Endothelial cell of umbilical vein (primary cell): ENCODE measurements at regions not wholly inside any gene's neighbourhood (a gene's known extent, or its start where the extent isn't known, plus 50 kb on each side); places are given as distances from the start of the nearest gene placed in this dataset.

Source experiments
- BruUV-seq: library from RNA; stranded (reverse); fragments of 400-500 nt; replicated peaks from 2 replicates; lab custom pipeline; 2021; lab: Mats Ljungman, UMichigan
- CTCF ChIA-PET: fragments of 300-600, 350-600 bp; sonication (Branson Sonifier 250); formaldehyde crosslinking; loops from one replicate; lab custom pipeline; 2021; ENCODE audit warnings: antibody characterized with exemption, inconsistent platforms; lab: Charles Lee
- POLR2A ChIA-PET: fragments of 300-600, 350-600 bp; sonication (Branson Sonifier 250); formaldehyde crosslinking; loops from one replicate; lab custom pipeline; 2021; ENCODE audit warnings: antibody characterized with exemption, inconsistent platforms; lab: Charles Lee
- DNase-seq: peaks from one replicate; pipeline ENCODE4 v3.0.0-alpha.2; 2011; ENCODE audit warnings: low read depth, low spot score
- FAIRE-seq: peaks from 2 replicates; lab custom pipeline; 2011; peaks lifted over from hg19 to GRCh38; lab: Jason Lieb, UNC
- H2AFZ ChIP-seq: 2 replicates; pipeline ENCODE4 v1.6.0; 2012; ENCODE audit warnings: low read depth, low read length, control low read depth, inconsistent platforms
- H3K27ac ChIP-seq: 2 replicates; pipeline ENCODE4 v1.5.1; 2011; ENCODE audit warnings: low read depth, mild to moderate bottlenecking, control low read depth, low read length, moderate library complexity; ENCODE audit not compliant: insufficient read depth
- H3K27me3 ChIP-seq, 2 experiments: 2 replicates each; pipeline versions ENCODE4 v1.6.0 to v1.6.1; 2011; ENCODE audit warnings: low read length in 2 of 2, mixed read lengths in 1 of 2; ENCODE audit not compliant: control insufficient read depth in 2 of 2, insufficient read depth in 2 of 2
- H3K36me3 ChIP-seq, 2 experiments: 2 replicates in 1 of 2; 3 replicates in 1 of 2; pipeline ENCODE4 v1.5.1; 2011; ENCODE audit warnings: low read length in 2 of 2, mild to moderate bottlenecking in 1 of 2, moderate library complexity in 1 of 2; ENCODE audit not compliant: control insufficient read depth in 2 of 2, insufficient read depth in 2 of 2; ENCODE audit errors: extremely low read depth in 1 of 2
- H3K4me1 ChIP-seq: 3 replicates; pipeline ENCODE4 v1.5.1; 2011; ENCODE audit warnings: mild to moderate bottlenecking, low read length; ENCODE audit not compliant: control insufficient read depth, insufficient read depth; ENCODE audit errors: extremely low read depth
- H3K4me2 ChIP-seq: 2 replicates; pipeline ENCODE4 v1.6.1; 2011; ENCODE audit warnings: low read length, control low read depth, mixed read lengths; ENCODE audit not compliant: insufficient read depth
- H3K4me3 ChIP-seq, 3 experiments: fragments of 200-600 bp in 1 of 3; sonication (generic), shearing (Covaris generic) in 1 of 3; replicated peaks in 1 of 3; 2 replicates each; pipeline ENCODE4 v1.5.1; 2011 to 2016; ENCODE audit warnings: control low read depth in 3 of 3, low read length in 3 of 3, mild to moderate bottlenecking in 2 of 3, inconsistent platforms in 1 of 3, low read depth in 1 of 3, moderate library complexity in 1 of 3; ENCODE audit not compliant: insufficient read depth in 1 of 3
- H3K79me2 ChIP-seq: 2 replicates; pipeline ENCODE4 v1.6.0; 2012; ENCODE audit warnings: low read length, inconsistent platforms; ENCODE audit not compliant: control insufficient read depth, insufficient read depth
- H3K9ac ChIP-seq: replicated peaks from 2 replicates; pipeline ENCODE3; 2011; ENCODE audit warnings: low read length, control low read depth; ENCODE audit not compliant: insufficient read depth; ENCODE audit errors: extremely low read depth
- H3K9me1 ChIP-seq: replicated peaks from 3 replicates; pipeline ENCODE4 v1.6.0; 2011; ENCODE audit warnings: mild to moderate bottlenecking, low read length; ENCODE audit not compliant: control insufficient read depth, insufficient read depth; ENCODE audit errors: extremely low read depth
- H3K9me3 ChIP-seq: replicated peaks from 2 replicates; pipeline ENCODE4 v1.5.1; 2012; ENCODE audit warnings: low read length, inconsistent platforms; ENCODE audit not compliant: control insufficient read depth, insufficient read depth
- H4K20me1 ChIP-seq: replicated peaks from 2 replicates; pipeline ENCODE3; 2011; ENCODE audit warnings: mild to moderate bottlenecking, low read length; ENCODE audit not compliant: control insufficient read depth, insufficient read depth; ENCODE audit errors: extremely low read depth
- EZH2 ChIP-seq: IDR thresholded peaks from 2 replicates; pipeline ENCODE4 v1.6.1; 2012; ENCODE audit warnings: borderline replicate concordance, low read depth, mild to moderate bottlenecking, moderate library complexity, low read length, inconsistent platforms; ENCODE audit not compliant: severe bottlenecking
- FOS ChIP-seq: IDR thresholded peaks from 2 replicates; pipeline ENCODE4 v1.6.1; 2011; ENCODE audit warnings: mild to moderate bottlenecking, low read length, moderate library complexity, borderline replicate concordance; ENCODE audit not compliant: insufficient read depth
- GATA2 ChIP-seq: IDR thresholded peaks from 2 replicates; pipeline ENCODE4 v1.7.0; 2011; ENCODE audit warnings: low read depth, mild to moderate bottlenecking, moderate library complexity, mixed read lengths, low read length; ENCODE audit not compliant: insufficient read length, insufficient read depth
- JUN ChIP-seq: IDR thresholded peaks from 2 replicates; pipeline ENCODE4 v1.6.1; 2011; ENCODE audit warnings: borderline replicate concordance, low read depth; ENCODE audit not compliant: insufficient read length, insufficient read depth
- MYC ChIP-seq: IDR thresholded peaks from one replicate; pipeline ENCODE4 v1.6.1; 2011; ENCODE audit warnings: mild to moderate bottlenecking, low read depth, low read length
- POLR2A ChIP-seq: IDR thresholded peaks from 2 replicates; pipeline ENCODE4 v1.6.1; 2012; ENCODE audit warnings: low read depth, mild to moderate bottlenecking, control low read depth, low read length
- POLR2AphosphoS5 ChIP-seq: IDR thresholded peaks from 2 replicates; pipeline ENCODE4 v1.6.1; 2012; ENCODE audit warnings: low read depth, mild to moderate bottlenecking, control low read depth, low read length, moderate library complexity; ENCODE audit not compliant: insufficient read depth
- dilution Hi-C: fragments of 300-500 bp; cut with MboI; formaldehyde crosslinking; loops from one replicate; pipeline ENCODE4 v1.15.0; 2019; ENCODE audit warnings: low sequenced_read_pairs; ENCODE audit not compliant: extremely low pct_ligation_motif_present
- intact Hi-C: fragments of 100-400 bp; cut with micrococcal nuclease; formaldehyde crosslinking; loops from one replicate; pipeline ENCODE4 v1.10.0; 2022
- TF ChIP-seq, protein P1 (sequence below): IDR thresholded peaks from 2 replicates; pipeline ENCODE4 v1.6.1; 2011; ENCODE audit not compliant: insufficient read depth, insufficient read length
- TF ChIP-seq, protein P2 (sequence below), 2 donors: IDR thresholded peaks; 1 replicate in 1 of 2; 2 replicates in 1 of 2; pipeline ENCODE4 v1.5.1; 2011; ENCODE audit warnings: low read length in 2 of 2, mild to moderate bottlenecking in 2 of 2, moderate library complexity in 2 of 2, control low read depth in 1 of 2, inconsistent platforms in 1 of 2, low read depth in 1 of 2; ENCODE audit not compliant: insufficient read depth in 1 of 2; ENCODE audit errors: extremely low read depth in 1 of 2

DNA sequence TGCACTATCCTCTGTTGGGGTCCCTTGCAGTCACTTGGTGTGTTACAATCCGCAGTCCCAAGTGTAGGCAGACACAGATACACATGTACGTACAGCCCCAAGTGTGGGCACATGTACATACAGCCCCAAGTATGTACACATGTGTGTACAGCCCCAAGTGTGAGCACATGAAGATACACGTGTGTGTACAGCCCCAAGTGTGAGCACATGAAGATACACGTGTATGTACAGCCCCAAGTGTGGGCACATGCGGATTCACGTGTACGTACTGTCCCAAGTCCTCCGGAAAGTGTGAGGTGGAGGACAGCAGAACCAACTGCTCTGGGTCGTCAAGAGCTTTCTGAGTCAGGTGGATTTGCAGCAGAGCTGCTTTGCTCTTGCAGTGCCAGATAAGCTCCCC, 440.0 kb downstream of the ZNF516 start:
- FAIRE-seq: no peak
- BruUV-seq: no TSS peak
- Histone ChIP-seq H3K9me3 (no peaks in the 10 kb centered on the region), H2AFZ (no peak overlapping the region), H3K4me2 (no peak overlapping the region), H4K20me1 (no peaks in the 10 kb centered on the region), H3K27me3 (no peaks in the 10 kb centered on the region), H3K79me2 (no peaks in the 10 kb centered on the region), H3K36me3 (no peaks in the 10 kb centered on the region), H3K9me1 (no peaks in the 10 kb centered on the region), H3K4me1 (no peaks in the 10 kb centered on the region), H3K27ac (no peak overlapping the region), H3K4me3 (no peak overlapping the region), H3K9ac (no peak overlapping the region)
- ChIA-PET POLR2A (no interaction called here), CTCF (no interaction called here)
- TF ChIP-seq, protein P1, sequence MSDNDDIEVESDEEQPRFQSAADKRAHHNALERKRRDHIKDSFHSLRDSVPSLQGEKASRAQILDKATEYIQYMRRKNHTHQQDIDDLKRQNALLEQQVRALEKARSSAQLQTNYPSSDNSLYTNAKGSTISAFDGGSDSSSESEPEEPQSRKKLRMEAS: no peak
- no peak for TF ChIP-seq FOS
- TF ChIP-seq JUN: no peak
- no peak for TF ChIP-seq POLR2A
- TF ChIP-seq GATA2: no peak
- intact Hi-C loops (no loop called here), dilution Hi-C loops (no loop called here)
- DNase-seq: no peak

DNA sequence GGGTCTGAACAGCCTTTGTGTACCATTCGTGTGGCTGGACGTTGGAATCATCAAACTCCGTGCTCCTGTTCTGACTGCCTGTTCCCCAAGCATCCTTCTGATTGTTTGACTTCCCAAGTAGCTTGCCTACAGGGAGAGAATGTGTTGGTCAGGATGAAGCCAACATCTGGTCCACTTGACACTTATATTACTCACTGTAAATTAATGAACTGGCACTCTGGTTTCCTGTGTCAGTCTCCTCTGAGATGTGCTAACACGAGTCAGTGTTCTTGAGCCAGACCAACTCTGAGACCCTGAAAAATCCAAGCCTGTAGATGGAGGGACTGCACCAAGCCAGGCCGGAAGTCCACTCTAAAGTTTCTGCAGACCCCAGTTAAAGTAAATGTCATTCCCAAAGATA, 440.9 kb downstream of the ZNF516 start:
- H3K4me3 ChIP-seq: no peak overlapping the region
- ChIA-PET CTCF (no interaction called here), POLR2A (no interaction called here)
- no peaks in the 10 kb centered on the region for H3K4me1 ChIP-seq
- no peak overlapping the region for H2AFZ ChIP-seq
- dilution Hi-C loops (no loop called here), intact Hi-C loops (no loop called here)
- no peak for DNase-seq
- no peaks in the 10 kb centered on the region for H3K9me3 ChIP-seq
- no peak overlapping the region for H3K27ac ChIP-seq
- H3K4me2 ChIP-seq: no peak overlapping the region
- BruUV-seq: no TSS peak
- no peaks in the 10 kb centered on the region for H4K20me1 ChIP-seq
- H3K79me2 ChIP-seq: no peaks in the 10 kb centered on the region
- TF ChIP-seq POLR2A: no peak
- TF ChIP-seq, protein P2, sequence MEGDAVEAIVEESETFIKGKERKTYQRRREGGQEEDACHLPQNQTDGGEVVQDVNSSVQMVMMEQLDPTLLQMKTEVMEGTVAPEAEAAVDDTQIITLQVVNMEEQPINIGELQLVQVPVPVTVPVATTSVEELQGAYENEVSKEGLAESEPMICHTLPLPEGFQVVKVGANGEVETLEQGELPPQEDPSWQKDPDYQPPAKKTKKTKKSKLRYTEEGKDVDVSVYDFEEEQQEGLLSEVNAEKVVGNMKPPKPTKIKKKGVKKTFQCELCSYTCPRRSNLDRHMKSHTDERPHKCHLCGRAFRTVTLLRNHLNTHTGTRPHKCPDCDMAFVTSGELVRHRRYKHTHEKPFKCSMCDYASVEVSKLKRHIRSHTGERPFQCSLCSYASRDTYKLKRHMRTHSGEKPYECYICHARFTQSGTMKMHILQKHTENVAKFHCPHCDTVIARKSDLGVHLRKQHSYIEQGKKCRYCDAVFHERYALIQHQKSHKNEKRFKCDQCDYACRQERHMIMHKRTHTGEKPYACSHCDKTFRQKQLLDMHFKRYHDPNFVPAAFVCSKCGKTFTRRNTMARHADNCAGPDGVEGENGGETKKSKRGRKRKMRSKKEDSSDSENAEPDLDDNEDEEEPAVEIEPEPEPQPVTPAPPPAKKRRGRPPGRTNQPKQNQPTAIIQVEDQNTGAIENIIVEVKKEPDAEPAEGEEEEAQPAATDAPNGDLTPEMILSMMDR (IDR thresholded peaks at IDR 0.05; ENCODE audit: extremely low read depth in 1 of 2, insufficient read depth in 1 of 2, low read depth in 1 of 2, low read length in 2 of 2): no peak
- no peak for TF ChIP-seq FOS
- no peak for TF ChIP-seq POLR2AphosphoS5
- no peak for TF ChIP-seq EZH2
- TF ChIP-seq JUN: no peak
- no peak for TF ChIP-seq MYC
- TF ChIP-seq, protein P1: no peak
- TF ChIP-seq GATA2: no peak
- no peaks in the 10 kb centered on the region for H3K9me1 ChIP-seq
- no peaks in the 10 kb centered on the region for H3K36me3 ChIP-seq
- FAIRE-seq: no peak
- no peak overlapping the region for H3K9ac ChIP-seq
- H3K27me3 ChIP-seq: no peaks in the 10 kb centered on the region
